GF-D8 (cell line): ENCODE measurements at regions not wholly inside any gene's neighbourhood (a gene's known extent, or its start where the extent isn't known, plus 50 kb on each side); places are given as distances from the start of the nearest gene placed in this dataset.
"Not testable (repeated sequence)": the region's sequence is repeated elsewhere in the genome, so short reads cannot be mapped to it uniquely, and the experiment has no call there.

Source experiments
- DNase-seq: peaks from one replicate; lab custom pipeline; 2025; lab: John Stamatoyannopoulos, UW

DNA sequence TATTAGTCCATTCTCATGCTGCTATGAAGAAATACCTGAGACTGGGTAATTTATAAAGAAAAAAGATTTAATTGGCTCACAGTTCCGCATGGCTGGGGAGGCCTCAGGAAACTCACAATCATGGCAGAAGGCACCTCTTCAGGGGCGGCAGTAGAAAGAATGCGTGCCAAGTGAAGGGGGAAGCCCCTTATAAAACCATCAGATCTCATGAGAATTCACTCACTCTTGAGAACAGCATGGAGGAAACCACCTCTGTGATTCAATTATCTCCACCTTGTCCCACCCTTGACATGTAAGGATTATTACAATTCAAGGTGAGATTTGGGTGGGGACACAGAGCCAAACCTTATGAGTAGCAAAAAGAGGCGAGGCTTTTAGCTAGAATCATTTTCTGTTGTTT lies 60.7 kb upstream of the P2RY1 start:
- DNase-seq: not testable (repeated sequence)

DNA sequence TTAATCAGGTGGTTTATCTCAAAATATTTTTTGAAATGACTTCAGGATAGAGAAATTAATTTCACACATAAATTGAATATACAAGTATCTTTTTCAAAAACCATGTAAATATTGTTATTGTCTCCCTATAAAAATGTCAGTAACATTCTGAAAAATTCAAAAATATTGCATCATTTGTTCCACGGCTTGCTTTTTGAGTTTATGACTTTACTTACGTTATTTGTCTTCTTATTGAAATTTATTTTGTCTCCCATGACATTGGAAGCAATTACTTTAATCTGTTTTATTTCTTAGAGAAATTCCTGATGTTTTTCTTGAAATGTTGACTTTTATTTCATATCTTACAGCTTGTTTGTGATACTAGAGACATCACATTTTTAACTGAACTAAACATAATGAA lies 56.9 kb upstream of the P2RY1 start:
- DNase-seq: no peak

DNA sequence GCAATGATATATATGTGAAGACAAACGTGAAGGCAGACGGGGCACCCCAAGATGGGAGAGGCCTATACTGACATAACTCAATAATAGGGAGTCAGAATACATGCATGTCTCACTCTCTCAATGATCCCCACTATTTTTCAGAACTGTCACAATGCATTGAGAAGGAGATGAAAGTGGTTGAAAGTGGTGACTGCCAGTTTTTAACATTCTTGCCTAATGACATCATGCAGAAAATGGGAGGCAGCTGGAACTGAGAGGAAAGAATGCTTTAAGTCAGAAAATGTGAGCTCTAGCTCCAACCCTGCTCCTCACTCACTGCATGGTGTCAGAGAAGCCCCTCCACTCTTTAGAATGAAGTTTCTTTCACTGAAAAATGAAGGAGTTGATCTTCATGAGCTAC lies 55.3 kb upstream of the P2RY1 start:
- no peak for DNase-seq

DNA sequence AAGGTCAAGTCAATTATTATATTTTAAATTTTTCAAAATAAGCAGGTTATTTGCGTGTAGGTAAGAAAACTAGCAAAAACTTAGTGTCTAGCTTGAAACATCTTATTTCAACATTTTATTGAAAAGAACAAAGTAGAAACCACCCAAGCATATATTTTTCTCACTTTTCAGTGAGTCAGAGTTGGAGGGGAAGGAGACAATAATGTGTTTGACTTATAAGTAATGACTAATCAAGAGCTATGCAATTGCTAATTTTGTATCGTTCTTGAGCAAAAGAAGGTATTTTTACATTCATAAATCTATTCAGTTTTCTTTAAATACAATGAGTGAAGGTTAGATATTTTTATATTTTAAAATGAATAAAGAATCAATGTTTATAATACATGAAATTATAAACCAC lies 54.4 kb upstream of the P2RY1 start:
- no peak for DNase-seq

DNA sequence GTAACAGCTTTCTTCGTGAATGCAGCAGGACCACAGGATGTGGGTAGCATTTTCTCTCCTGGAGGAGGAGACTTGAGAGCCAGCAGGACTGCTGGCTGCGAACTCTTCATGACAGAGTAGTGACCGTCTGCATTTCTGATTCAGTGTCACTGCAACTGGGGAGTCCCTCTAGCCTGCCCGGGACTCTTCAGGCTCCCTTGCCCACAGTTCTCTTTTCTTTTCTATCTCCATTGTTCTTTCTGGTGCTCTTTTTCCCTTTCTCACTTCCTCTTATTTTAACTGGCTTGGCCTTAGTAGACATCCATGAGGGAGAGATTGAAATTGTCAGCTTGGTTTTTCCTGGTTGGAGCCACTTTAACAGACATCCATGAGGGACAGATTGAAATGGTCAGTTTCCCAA lies 49.9 kb upstream of the P2RY1 start:
- no peak for DNase-seq
